Adrenal gland (tissue), 5 donors: ENCODE measurements at regions not wholly inside any gene's neighbourhood (a gene's known extent, or its start where the extent isn't known, plus 50 kb on each side); places are given as distances from the start of the nearest gene placed in this dataset.

ENCODE experiments used
- POLR2A ChIP-seq, 2 donors: fragments of 450-650 bp; IDR thresholded peaks; one replicate each; pipeline ENCODE4 v1.6.1; 2017; ENCODE audit warnings: antibody characterized with exemption in 2 of 2, mild to moderate bottlenecking in 2 of 2, moderate library complexity in 1 of 2
- TF ChIP-seq, protein P1 (sequence below), 6 experiments: fragments of 450-650 bp in 4 of 6; fragments of 200-600 bp in 2 of 6; sonication (generic) in 1 of 6; IDR thresholded peaks; 1 replicate in 5 of 6; 2 replicates in 1 of 6; pipeline versions ENCODE4 v1.5.1 to v1.8.0; 2016 to 2021; ENCODE audit warnings: antibody characterized with exemption in 6 of 6, mild to moderate bottlenecking in 2 of 6, moderate library complexity in 1 of 6
- donor health status: DM: no; HTN: no; CAD: no.

DNA sequence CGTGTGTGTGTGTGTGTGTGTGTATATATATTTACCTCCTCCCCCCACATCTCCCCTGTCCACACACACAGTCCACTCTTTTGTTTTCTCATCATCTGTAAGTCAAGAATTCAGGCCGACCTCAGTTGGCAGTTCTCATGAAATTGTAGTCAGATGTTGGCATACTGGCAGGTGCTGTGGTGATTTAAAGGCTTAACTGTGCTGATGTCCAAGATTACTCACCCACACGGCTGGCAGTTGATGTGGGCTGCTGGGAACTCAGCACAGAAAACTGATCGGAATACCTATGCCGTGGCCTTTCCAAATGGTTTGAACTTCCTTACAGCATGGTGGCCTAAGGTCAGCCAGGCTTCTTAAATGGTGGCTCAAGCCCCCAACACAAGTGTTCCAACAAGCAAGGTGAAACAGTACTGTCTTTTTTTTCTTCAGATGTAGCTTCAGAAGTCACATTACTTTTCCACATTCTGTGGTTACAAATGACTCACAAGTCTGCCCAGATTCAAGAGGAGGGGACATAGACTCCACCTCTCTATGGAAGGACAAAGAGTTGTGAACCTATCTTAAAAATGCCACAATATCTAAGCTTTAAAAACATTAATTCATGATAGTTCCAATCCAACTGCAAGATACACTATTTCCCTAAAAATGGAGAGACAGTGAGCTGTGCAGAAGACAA is 198.5 kb upstream of the HS3ST4 start:
- no peak for TF ChIP-seq POLR2A (IDR thresholded peaks at IDR 0.05)
- TF ChIP-seq, protein P1, sequence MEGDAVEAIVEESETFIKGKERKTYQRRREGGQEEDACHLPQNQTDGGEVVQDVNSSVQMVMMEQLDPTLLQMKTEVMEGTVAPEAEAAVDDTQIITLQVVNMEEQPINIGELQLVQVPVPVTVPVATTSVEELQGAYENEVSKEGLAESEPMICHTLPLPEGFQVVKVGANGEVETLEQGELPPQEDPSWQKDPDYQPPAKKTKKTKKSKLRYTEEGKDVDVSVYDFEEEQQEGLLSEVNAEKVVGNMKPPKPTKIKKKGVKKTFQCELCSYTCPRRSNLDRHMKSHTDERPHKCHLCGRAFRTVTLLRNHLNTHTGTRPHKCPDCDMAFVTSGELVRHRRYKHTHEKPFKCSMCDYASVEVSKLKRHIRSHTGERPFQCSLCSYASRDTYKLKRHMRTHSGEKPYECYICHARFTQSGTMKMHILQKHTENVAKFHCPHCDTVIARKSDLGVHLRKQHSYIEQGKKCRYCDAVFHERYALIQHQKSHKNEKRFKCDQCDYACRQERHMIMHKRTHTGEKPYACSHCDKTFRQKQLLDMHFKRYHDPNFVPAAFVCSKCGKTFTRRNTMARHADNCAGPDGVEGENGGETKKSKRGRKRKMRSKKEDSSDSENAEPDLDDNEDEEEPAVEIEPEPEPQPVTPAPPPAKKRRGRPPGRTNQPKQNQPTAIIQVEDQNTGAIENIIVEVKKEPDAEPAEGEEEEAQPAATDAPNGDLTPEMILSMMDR (IDR thresholded peaks at IDR 0.05), result no peak
